MM.1S (cell line): ENCODE measurements at regions not wholly inside any gene's neighbourhood (a gene's known extent, or its start where the extent isn't known, plus 50 kb on each side); places are given as distances from the start of the nearest gene placed in this dataset.

Source experiments
- DNase-seq: peaks from one replicate; pipeline ENCODE4 v3.0.0-alpha.2; 2015
- H2AFZ ChIP-seq: fragments of 300-600 bp; sonication (generic); 2 replicates; pipeline ENCODE4 v1.6.0; 2016; ENCODE audit warnings: antibody characterized with exemption, low read length
- H3F3A ChIP-seq: fragments of 300-600 bp; sonication (generic); 2 replicates; pipeline ENCODE4 v1.6.1; 2016; ENCODE audit warnings: mild to moderate bottlenecking, antibody characterized with exemption, low read length, moderate library complexity, mixed read lengths; ENCODE audit not compliant: insufficient read depth
- H3K27ac ChIP-seq: fragments of 300-600 bp; sonication (generic); 2 replicates; pipeline ENCODE4 v1.5.1; 2016; ENCODE audit warnings: mild to moderate bottlenecking, low read length
- H3K27me3 ChIP-seq: fragments of 300-600 bp; sonication (generic); replicated peaks from 2 replicates; pipeline ENCODE4 v1.6.0; 2016; ENCODE audit warnings: low read length; ENCODE audit not compliant: insufficient read depth
- H3K36me3 ChIP-seq: fragments of 300-600 bp; sonication (generic); replicated peaks from 2 replicates; pipeline ENCODE4 v1.6.1; 2016; ENCODE audit warnings: mild to moderate bottlenecking, low read length, mixed read lengths; ENCODE audit not compliant: insufficient read depth
- H3K4me1 ChIP-seq: fragments of 300-600 bp; sonication (generic); 2 replicates; pipeline ENCODE4 v1.6.1; 2016; ENCODE audit warnings: low read length, mixed read lengths
- H3K4me2 ChIP-seq: fragments of 300-600 bp; sonication (generic); 2 replicates; pipeline ENCODE4 v1.6.0; 2016; ENCODE audit warnings: low read depth, low read length
- H3K4me3 ChIP-seq: fragments of 300-600 bp; sonication (generic); 2 replicates; pipeline ENCODE4 v1.5.1; 2016; ENCODE audit warnings: low read length, mixed read lengths
- H3K79me2 ChIP-seq: fragments of 300-600 bp; sonication (generic); 2 replicates; pipeline ENCODE4 v1.6.1; 2016; ENCODE audit warnings: mixed run types, low read length, mixed read lengths
- H3K9ac ChIP-seq: fragments of 300-600 bp; sonication (generic); 2 replicates; pipeline ENCODE4 v1.6.1; 2016; ENCODE audit warnings: low read length, mixed read lengths
- H3K9me2 ChIP-seq: fragments of 300-600 bp; sonication (generic); replicated peaks from 2 replicates; pipeline ENCODE4 v1.6.1; 2016; ENCODE audit warnings: mild to moderate bottlenecking, low read length, mixed read lengths; ENCODE audit not compliant: insufficient read depth
- H3K9me3 ChIP-seq: fragments of 300-600 bp; sonication (generic); replicated peaks from 2 replicates; pipeline ENCODE4 v1.6.1; 2016; ENCODE audit warnings: mild to moderate bottlenecking, low read length, mixed read lengths; ENCODE audit not compliant: insufficient read depth
- H4K20me1 ChIP-seq: fragments of 300-600 bp; sonication (generic); 2 replicates; pipeline ENCODE4 v1.6.1; 2016; ENCODE audit warnings: mild to moderate bottlenecking, low read length, moderate library complexity, mixed read lengths; ENCODE audit not compliant: insufficient read depth
- CTCF ChIP-seq: fragments of 300-600 bp; sonication (generic); IDR thresholded peaks from 2 replicates; pipeline ENCODE4 v1.5.1; 2016; ENCODE audit warnings: antibody characterized with exemption, low read length, mixed read lengths
- EZH2 ChIP-seq: fragments of 300-600 bp; sonication (generic); optimal IDR thresholded peaks from 2 replicates; pipeline ENCODE3; 2017; ENCODE audit warnings: low read depth, mild to moderate bottlenecking, antibody characterized with exemption, low read length, mixed read lengths
- EZH2phosphoT487 ChIP-seq: fragments of 300-600 bp; sonication (generic); IDR thresholded peaks from 2 replicates; pipeline ENCODE4 v1.6.1; 2018; ENCODE audit warnings: antibody characterized with exemption, low read length

DNA sequence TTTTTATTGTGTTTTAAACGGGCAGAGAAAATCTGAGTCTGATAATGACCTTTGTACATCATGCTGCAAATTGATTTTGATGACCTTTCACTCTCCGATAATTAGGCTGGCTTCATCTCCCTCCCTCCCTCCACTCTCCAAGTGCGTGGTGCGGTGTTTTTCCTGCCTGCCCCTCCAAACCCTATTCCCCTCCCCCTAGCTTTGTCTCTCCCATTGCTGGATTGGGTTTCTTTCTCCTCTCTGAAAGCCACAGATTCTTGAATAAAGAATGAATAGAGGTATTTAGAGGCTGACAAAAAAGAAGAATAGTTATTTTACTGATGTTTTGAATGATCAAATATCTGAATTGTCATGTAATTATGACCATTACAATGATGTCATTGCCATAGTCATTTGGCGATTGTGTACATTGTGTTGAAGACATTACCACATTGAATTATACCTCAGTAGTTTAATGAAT, 571.1 kb upstream of the ZNF608 start:
- H3K79me2 ChIP-seq = no peaks in the 10 kb centered on the region
- H3K4me3 ChIP-seq = no peak overlapping the region
- no peaks in the 10 kb centered on the region for H3K4me1 ChIP-seq
- H4K20me1 ChIP-seq = no peaks in the 10 kb centered on the region
- no peaks in the 10 kb centered on the region for H3K27me3 ChIP-seq
- no peaks in the 10 kb centered on the region for H3F3A ChIP-seq
- no peaks in the 10 kb centered on the region for H3K9me3 ChIP-seq
- H3K36me3 ChIP-seq = no peaks in the 10 kb centered on the region
- no peak overlapping the region for H3K27ac ChIP-seq
- no peak for TF ChIP-seq EZH2phosphoT487
- TF ChIP-seq CTCF = no peak
- TF ChIP-seq EZH2 = no peak
- H3K9me2 ChIP-seq = no peaks in the 10 kb centered on the region
- no peak overlapping the region for H2AFZ ChIP-seq
- no peak for DNase-seq
- H3K4me2 ChIP-seq = no peak overlapping the region
- H3K9ac ChIP-seq = no peak overlapping the region

DNA sequence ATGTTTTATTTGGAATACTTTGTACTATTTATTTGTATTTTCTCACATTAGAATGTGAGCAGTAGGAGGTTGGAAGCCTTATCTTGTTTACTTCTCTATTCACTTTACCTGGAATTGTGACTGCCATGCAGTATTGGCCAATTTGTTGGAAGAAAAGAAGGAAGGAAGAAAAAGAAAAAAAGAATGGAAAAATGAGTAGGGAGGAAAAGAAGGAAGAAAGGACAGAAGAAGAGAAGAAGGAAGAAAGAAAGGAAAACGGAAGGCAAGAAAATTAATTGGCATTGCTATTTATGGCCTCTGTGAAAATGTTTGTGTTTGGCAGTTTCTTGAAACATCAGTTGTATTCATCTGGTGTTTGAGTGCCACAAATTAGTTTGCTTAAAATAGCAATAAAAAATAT, 575.2 kb upstream of the ZNF608 start:
- no peak for DNase-seq
- no peaks in the 10 kb centered on the region for H3K27me3 ChIP-seq
- no peak overlapping the region for H3K27ac ChIP-seq
- no peak overlapping the region for H3K4me2 ChIP-seq
- H3K36me3 ChIP-seq = no peaks in the 10 kb centered on the region
- H4K20me1 ChIP-seq = no peaks in the 10 kb centered on the region
- H3K9me3 ChIP-seq = no peaks in the 10 kb centered on the region
- no peaks in the 10 kb centered on the region for H3K9me2 ChIP-seq
- no peak overlapping the region for H3K4me3 ChIP-seq
- no peak for TF ChIP-seq CTCF
- TF ChIP-seq EZH2phosphoT487 = no peak
- no peak for TF ChIP-seq EZH2
- H2AFZ ChIP-seq = no peak overlapping the region
- H3K9ac ChIP-seq = no peak overlapping the region
- H3K4me1 ChIP-seq = no peaks in the 10 kb centered on the region
- no peaks in the 10 kb centered on the region for H3F3A ChIP-seq
- no peaks in the 10 kb centered on the region for H3K79me2 ChIP-seq

- TF ChIP-seq EZH2phosphoT487 (no peak), CTCF (no peak), EZH2 (no peak)
- Histone ChIP-seq H2AFZ (no peak overlapping the region), H3K27me3 (no peaks in the 10 kb centered on the region), H3K4me3 (no peak overlapping the region), H3K79me2 (no peaks in the 10 kb centered on the region), H3F3A (no peaks in the 10 kb centered on the region), H3K9me2 (no peaks in the 10 kb centered on the region), H3K9ac (no peak overlapping the region), H4K20me1 (no peaks in the 10 kb centered on the region), H3K27ac (no peak overlapping the region), H3K4me1 (peaks cover 14% of the 10 kb centered on the region), H3K9me3 (no peaks in the 10 kb centered on the region), H3K36me3 (no peaks in the 10 kb centered on the region), H3K4me2 (no peak overlapping the region)
- DNase-seq = no peak
Measured at GRCh38 chr5:125323613-125324012, 577.2 kb upstream of the ZNF608 start.
